Thoracic aorta (tissue), 2 donors: ENCODE measurements at regions not wholly inside any gene's neighbourhood (a gene's known extent, or its start where the extent isn't known, plus 50 kb on each side); places are given as distances from the start of the nearest gene placed in this dataset.

Experiments
- ATAC-seq: fragments of 150-250 bp; one replicate; pipeline ENCODE4 v1.8.0; 2017; ENCODE audit warnings: low read depth; ENCODE audit not compliant: insufficient number of reproducible peaks, low FRiP score
- DNase-seq: peaks from one replicate; pipeline ENCODE4 v3.0.0-alpha.2; 2020; ENCODE audit warnings: low spot score
- H3K27ac ChIP-seq, 2 donors: fragments of 200-600 bp; sonication (generic); 1 replicate in 1 of 2; 2 replicates in 1 of 2; pipeline ENCODE4 v1.5.1; 2016; ENCODE audit warnings: mild to moderate bottlenecking in 2 of 2, moderate library complexity in 2 of 2
- H3K27me3 ChIP-seq: fragments of 200-600 bp; sonication (generic); replicated peaks from 2 replicates; pipeline ENCODE4 v1.6.0; 2016; ENCODE audit warnings: mild to moderate bottlenecking; ENCODE audit not compliant: insufficient read depth
- H3K36me3 ChIP-seq: fragments of 200-600 bp; sonication (generic); one replicate; pipeline ENCODE4 v1.5.1; 2016
- H3K4me1 ChIP-seq, 2 donors: fragments of 200-600 bp; sonication (generic); 1 replicate in 1 of 2; 2 replicates in 1 of 2; pipeline versions ENCODE4 v1.5.1 to v1.6.0; 2016; ENCODE audit warnings: low read depth in 2 of 2, mild to moderate bottlenecking in 1 of 2; ENCODE audit not compliant: control insufficient read depth in 1 of 2
- H3K4me3 ChIP-seq: fragments of 200-600 bp; sonication (generic); 2 replicates; pipeline ENCODE4 v1.5.1; 2016; ENCODE audit warnings: mild to moderate bottlenecking
- H3K9me3 ChIP-seq: fragments of 200-600 bp; sonication (generic); 2 replicates; pipeline ENCODE4 v1.5.1; 2016
- CTCF ChIP-seq: fragments of 200-600 bp; sonication (generic); IDR thresholded peaks from one replicate; pipeline ENCODE4 v1.5.1; 2019; ENCODE audit warnings: antibody characterized with exemption

- no peak for TF ChIP-seq CTCF
- H3K27ac ChIP-seq = no peak overlapping the region
- no peak overlapping the region for H3K4me3 ChIP-seq
- no peak for ATAC-seq
- H3K4me1 ChIP-seq = no peaks in the 10 kb centered on the region
- H3K36me3 ChIP-seq = no peaks in the 10 kb centered on the region
- H3K27me3 ChIP-seq = no peaks in the 10 kb centered on the region
- H3K9me3 ChIP-seq = no peaks in the 10 kb centered on the region
- no peak for DNase-seq
These were observed 95.7 kb downstream of the ACAA2 start for GRCh38 chr18:49717617-49718016.

GRCh38 chr18:49716035-49716434 is 97.3 kb downstream of the ACAA2 start:
- Histone ChIP-seq H3K36me3 (no peaks in the 10 kb centered on the region), H3K27ac (no peak overlapping the region), H3K4me3 (no peak overlapping the region), H3K4me1 (no peaks in the 10 kb centered on the region), H3K27me3 (no peaks in the 10 kb centered on the region), H3K9me3 (no peaks in the 10 kb centered on the region)
- TF ChIP-seq CTCF = no peak
- ATAC-seq (no peak), DNase-seq (no peak)

GRCh38 chr18:49709347-49709690 is 104.0 kb downstream of the ACAA2 start:
- peaks cover 0 to 3% of the 10 kb centered on the region in 2 donors for H3K4me1 ChIP-seq
- no peak for TF ChIP-seq CTCF
- no peak overlapping the region for H3K27ac ChIP-seq

GRCh38 chr18:49708662-49709346 is 104.5 kb downstream of the ACAA2 start:
- Histone ChIP-seq H3K9me3 (no peaks in the 10 kb centered on the region), H3K4me3 (no peak overlapping the region), H3K27ac (no peak overlapping the region), H3K27me3 (no peaks in the 10 kb centered on the region), H3K4me1 (peaks cover 0 to 9% of the 10 kb centered on the region in 2 donors), H3K36me3 (no peaks in the 10 kb centered on the region)
- DNase-seq (no peak), ATAC-seq (no peak)
- TF ChIP-seq CTCF = no peak

More at GRCh38 chr18:49709347-49709690, 104.0 kb downstream of the ACAA2 start:
- Histone ChIP-seq H3K9me3 (no peaks in the 10 kb centered on the region), H3K27me3 (no peaks in the 10 kb centered on the region), H3K4me3 (no peak overlapping the region), H3K36me3 (no peaks in the 10 kb centered on the region)
- ATAC-seq (no peak), DNase-seq (no peak)

- H3K4me1 ChIP-seq = peaks cover 0 to 9% of the 10 kb centered on the region in 2 donors
- H3K27ac ChIP-seq = no peak overlapping the region
- H3K27me3 ChIP-seq = no peaks in the 10 kb centered on the region
- no peak for DNase-seq
- H3K36me3 ChIP-seq = no peaks in the 10 kb centered on the region
- H3K4me3 ChIP-seq = no peak overlapping the region
- no peak for TF ChIP-seq CTCF
- H3K9me3 ChIP-seq = no peaks in the 10 kb centered on the region
- ATAC-seq = no peak
These were observed 105.7 kb downstream of the ACAA2 start for GRCh38 chr18:49707599-49707998.
